D721Med (cell line): ENCODE measurements at regions not wholly inside any gene's neighbourhood (a gene's known extent, or its start where the extent isn't known, plus 50 kb on each side); places are given as distances from the start of the nearest gene placed in this dataset.
"Not testable (repeated sequence)": the region's sequence is repeated elsewhere in the genome, so short reads cannot be mapped to it uniquely, and the experiment has no call there.

Experiments used
- DNase-seq: peaks from one replicate; pipeline ENCODE4 v3.0.0; 2011; ENCODE audit warnings: low spot score; ENCODE audit not compliant: insufficient read length
- FAIRE-seq: peaks from 2 replicates; lab custom pipeline; 2011; peaks lifted over from hg19 to GRCh38; lab: Jason Lieb, UNC
- CTCF ChIP-seq: IDR thresholded peaks from 2 replicates; pipeline ENCODE4 v1.5.1; 2012; ENCODE audit warnings: mild to moderate bottlenecking, control low read depth; ENCODE audit not compliant: insufficient read depth; ENCODE audit errors: missing control alignments

GRCh38 chr2:434625-435024, 146.7 kb upstream of the ALKAL2 start:
- TF ChIP-seq CTCF: no peak
- no peak for FAIRE-seq
- no peak for DNase-seq

- TF ChIP-seq CTCF: no peak
- DNase-seq (no peak), FAIRE-seq (no peak)
Observed at GRCh38 chr2:433216-433615, 145.3 kb upstream of the ALKAL2 start.

GRCh38 chr2:430291-431040, 142.6 kb upstream of the ALKAL2 start:
- FAIRE-seq: no peak
- TF ChIP-seq CTCF: no peak
- no peak for DNase-seq

DNA sequence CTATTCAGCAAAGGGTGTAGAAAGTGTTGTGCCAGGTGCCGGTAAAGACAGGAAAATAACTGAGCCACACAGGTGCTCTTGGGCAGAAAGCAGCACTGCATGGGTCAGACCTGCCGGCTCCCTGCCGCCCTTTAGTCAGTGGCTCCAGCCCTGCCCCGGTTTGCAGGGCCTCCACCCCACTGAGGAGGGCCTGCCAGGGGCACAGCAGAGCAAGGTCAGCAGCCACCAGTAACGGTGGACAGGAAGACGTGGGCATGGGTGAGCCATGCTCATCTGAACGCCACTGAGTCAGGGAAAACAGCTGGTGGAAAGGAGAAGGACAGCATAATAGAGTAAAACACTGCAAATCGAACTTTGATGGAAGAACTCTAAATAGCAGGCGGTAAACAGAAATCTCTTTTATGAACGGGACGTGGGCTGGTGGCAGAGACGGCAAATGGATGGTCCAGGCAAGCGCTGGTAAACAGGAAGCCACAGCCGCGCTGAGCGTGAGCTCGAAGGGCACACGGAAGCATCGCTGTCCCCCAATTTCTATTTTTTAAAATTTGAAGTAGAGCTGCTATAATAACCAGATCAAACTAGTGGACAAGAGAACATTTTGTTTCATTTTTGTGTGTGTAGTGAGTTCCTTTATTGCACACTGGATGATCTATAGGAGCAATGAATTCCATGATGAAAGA, 141.8 kb upstream of the ALKAL2 start:
- FAIRE-seq (no peak), DNase-seq (no peak)
- no peak for TF ChIP-seq CTCF

DNA sequence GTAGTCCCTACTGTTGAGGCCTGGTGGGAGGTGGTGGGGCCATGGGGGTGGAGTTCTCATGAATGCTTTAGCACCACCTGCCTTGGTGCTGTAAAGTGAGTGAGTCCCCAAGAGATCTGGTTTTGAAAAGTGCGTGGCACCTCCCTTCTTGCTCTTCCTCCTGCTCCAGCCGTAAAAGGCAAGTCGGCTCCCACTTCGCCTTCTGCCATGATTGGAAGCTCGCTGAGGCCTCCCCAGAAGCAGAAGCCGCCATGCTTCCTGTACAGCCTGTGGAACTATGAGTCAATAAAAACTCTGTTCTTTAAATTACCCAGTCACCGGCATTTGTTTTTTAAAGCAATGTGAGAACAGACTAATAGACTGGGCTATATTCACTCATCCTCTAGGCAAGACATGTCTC, 141.3 kb upstream of the ALKAL2 start:
- FAIRE-seq: no peak
- no peak for DNase-seq
- TF ChIP-seq CTCF: no peak

- no peak for DNase-seq
- no peak for FAIRE-seq
- no peak for TF ChIP-seq CTCF
Observed at GRCh38 chr2:428591-428990, 140.7 kb upstream of the ALKAL2 start.

DNA sequence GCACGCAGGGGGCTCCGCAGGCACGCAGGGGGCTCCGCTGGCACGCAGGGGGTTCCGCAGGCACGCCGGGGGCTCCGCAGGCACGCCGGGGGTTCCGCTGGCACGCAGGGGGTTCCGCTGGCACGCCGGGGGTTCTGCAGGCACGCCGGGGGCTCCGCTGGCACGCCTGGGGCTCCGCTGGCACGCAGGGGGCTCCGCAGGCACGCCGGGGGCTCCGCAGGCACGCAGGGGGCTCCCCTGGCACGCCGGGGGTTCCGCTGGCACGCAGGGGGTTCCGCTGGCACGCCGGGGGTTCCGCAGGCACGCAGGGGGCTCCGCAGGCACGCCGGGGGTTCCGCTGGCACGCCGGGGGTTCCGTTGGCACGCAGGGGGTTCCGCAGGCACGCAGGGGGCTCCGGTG, 138.8 kb upstream of the ALKAL2 start:
- not testable (repeated sequence) for DNase-seq, FAIRE-seq
